ENCODE measurements at regions not wholly inside any gene's neighbourhood (a gene's known extent, or its start where the extent isn't known, plus 50 kb on each side); places are given as distances from the start of the nearest gene placed in this dataset.

DNA sequence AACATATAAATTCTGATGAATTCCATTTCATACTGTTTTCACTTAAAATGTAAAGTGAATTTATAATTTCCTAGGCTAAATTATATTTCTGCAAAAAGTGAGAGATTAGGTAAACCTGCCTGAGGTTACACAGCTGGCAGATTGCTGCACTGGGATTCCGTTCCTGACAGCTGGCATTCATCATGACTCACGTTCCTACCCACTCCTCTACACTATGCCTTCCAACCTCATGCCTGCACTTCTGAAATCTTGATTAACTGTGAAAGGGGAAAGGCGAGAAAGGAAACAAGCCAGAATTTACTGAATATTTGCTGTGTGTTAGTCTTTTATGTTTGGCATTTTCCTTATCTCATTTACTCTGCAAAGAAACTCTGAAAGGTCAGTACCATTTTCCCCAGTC lies 73.3 kb upstream of the MON1B start:
- TF ChIP-seq, protein P1, sequence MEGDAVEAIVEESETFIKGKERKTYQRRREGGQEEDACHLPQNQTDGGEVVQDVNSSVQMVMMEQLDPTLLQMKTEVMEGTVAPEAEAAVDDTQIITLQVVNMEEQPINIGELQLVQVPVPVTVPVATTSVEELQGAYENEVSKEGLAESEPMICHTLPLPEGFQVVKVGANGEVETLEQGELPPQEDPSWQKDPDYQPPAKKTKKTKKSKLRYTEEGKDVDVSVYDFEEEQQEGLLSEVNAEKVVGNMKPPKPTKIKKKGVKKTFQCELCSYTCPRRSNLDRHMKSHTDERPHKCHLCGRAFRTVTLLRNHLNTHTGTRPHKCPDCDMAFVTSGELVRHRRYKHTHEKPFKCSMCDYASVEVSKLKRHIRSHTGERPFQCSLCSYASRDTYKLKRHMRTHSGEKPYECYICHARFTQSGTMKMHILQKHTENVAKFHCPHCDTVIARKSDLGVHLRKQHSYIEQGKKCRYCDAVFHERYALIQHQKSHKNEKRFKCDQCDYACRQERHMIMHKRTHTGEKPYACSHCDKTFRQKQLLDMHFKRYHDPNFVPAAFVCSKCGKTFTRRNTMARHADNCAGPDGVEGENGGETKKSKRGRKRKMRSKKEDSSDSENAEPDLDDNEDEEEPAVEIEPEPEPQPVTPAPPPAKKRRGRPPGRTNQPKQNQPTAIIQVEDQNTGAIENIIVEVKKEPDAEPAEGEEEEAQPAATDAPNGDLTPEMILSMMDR (IDR thresholded peaks at IDR 0.05; ENCODE audit: insufficient read depth, low read length, poor library complexity, severe bottlenecking) = no peak
- TF ChIP-seq EZH2phosphoT487 (conservative IDR thresholded peaks at IDR 0.05; ENCODE audit: low read length) = no peak

Data from SU-DHL-6 (cell line).